ENCODE measurements at regions not wholly inside any gene's neighbourhood (a gene's known extent, or its start where the extent isn't known, plus 50 kb on each side); places are given as distances from the start of the nearest gene placed in this dataset.

DNA sequence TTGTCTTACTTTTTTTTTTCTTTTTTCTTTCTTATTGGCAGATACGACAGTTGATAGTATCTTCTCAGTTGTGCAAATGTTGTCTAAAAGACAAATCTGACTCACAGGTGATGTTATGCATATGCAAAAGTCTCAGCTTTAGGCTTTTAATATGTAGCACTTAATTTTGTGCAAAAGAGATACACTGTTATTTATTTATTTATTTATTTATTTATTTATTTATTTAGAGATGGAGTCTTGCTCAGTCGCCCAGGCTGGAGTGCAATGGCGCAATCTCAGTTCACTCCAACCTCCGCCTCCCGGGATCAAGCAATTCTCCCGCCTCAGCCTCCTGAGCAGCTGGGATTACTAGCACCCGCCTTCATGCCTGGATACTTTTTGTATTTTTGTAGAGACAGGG lies 383.9 kb upstream of the PCDH9 start:
- peaks cover 7% of the 10 kb centered on the region for H3K4me1 Mint-ChIP-seq (ENCODE audit: low read depth)
- no peaks in the 10 kb centered on the region for H3K36me3 Mint-ChIP-seq (ENCODE audit: low read depth)
- no peak for DNase-seq (ENCODE audit: low spot score)
- H3K4me3 Mint-ChIP-seq (ENCODE audit: unreplicated experiment): no peak overlapping the region
- no peak overlapping the region for H3K27ac Mint-ChIP-seq (ENCODE audit: unreplicated experiment)
- no peaks in the 10 kb centered on the region for H3K9me3 Mint-ChIP-seq (ENCODE audit: low read depth)
- TF ChIP-seq, protein P1, sequence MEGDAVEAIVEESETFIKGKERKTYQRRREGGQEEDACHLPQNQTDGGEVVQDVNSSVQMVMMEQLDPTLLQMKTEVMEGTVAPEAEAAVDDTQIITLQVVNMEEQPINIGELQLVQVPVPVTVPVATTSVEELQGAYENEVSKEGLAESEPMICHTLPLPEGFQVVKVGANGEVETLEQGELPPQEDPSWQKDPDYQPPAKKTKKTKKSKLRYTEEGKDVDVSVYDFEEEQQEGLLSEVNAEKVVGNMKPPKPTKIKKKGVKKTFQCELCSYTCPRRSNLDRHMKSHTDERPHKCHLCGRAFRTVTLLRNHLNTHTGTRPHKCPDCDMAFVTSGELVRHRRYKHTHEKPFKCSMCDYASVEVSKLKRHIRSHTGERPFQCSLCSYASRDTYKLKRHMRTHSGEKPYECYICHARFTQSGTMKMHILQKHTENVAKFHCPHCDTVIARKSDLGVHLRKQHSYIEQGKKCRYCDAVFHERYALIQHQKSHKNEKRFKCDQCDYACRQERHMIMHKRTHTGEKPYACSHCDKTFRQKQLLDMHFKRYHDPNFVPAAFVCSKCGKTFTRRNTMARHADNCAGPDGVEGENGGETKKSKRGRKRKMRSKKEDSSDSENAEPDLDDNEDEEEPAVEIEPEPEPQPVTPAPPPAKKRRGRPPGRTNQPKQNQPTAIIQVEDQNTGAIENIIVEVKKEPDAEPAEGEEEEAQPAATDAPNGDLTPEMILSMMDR (IDR thresholded peaks at IDR 0.05): no peak
- no peaks in the 10 kb centered on the region for H3K27me3 Mint-ChIP-seq (ENCODE audit: low read depth)

DNA sequence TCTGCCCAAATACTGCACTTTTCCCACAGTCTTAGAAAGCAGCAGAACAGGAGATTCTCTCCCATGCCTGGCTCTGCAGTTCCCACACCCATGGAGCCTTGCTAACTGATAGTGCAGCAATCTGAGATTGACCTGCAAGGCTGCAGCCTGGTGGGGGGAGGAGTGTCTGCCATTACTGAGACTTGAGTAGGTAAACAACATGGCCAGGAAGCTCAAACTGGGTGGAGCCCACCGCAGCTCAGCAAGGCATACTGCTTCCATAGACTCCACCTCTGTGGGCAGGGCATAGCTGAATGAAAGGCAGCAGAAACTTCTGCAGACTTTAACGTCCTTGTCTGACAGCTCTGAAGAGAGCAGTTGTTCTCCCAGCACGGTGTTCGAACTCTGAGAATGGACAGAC lies 358.5 kb upstream of the PCDH9 start:
- DNase-seq (ENCODE audit: low spot score): peak; percentile 42
- peaks cover 1% of the 10 kb centered on the region for H3K36me3 Mint-ChIP-seq (ENCODE audit: low read depth)
- H3K27ac Mint-ChIP-seq (ENCODE audit: unreplicated experiment): no peak overlapping the region
- peaks cover 5% of the 10 kb centered on the region for H3K4me1 Mint-ChIP-seq (ENCODE audit: low read depth)
- no peak overlapping the region for H3K4me3 Mint-ChIP-seq (ENCODE audit: unreplicated experiment)
- H3K9me3 Mint-ChIP-seq (ENCODE audit: low read depth): peaks cover 17% of the 10 kb centered on the region
- TF ChIP-seq, protein P1 (IDR thresholded peaks at IDR 0.05): no peak
- H3K27me3 Mint-ChIP-seq (ENCODE audit: low read depth): peaks cover 2% of the 10 kb centered on the region

DNA sequence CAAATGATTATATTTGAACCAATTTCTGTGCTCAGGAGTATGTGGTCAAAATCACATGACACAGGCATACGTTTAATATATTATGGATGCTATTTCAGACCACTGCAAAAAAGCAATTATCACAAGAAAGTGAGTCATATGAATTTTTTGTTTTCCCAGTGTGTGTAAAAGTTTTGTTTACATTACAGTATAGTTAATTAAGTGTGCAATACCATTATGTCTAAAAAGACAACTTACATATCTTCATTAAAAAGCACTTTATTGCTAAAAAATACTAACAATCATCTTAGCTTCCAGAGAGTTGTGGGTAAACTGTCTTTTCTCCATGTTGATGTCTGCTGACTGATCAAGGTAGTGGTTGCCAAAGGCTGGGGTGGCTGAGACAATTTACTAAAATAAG lies 347.2 kb upstream of the PCDH9 start:
- Mint-ChIP-seq H3K9me3 (ENCODE audit: low read depth) (peaks cover 16% of the 10 kb centered on the region), H3K4me3 (ENCODE audit: unreplicated experiment) (no peak overlapping the region), H3K36me3 (ENCODE audit: low read depth) (no peaks in the 10 kb centered on the region), H3K4me1 (ENCODE audit: low read depth) (peaks cover 8% of the 10 kb centered on the region), H3K27ac (ENCODE audit: unreplicated experiment) (no peak overlapping the region), H3K27me3 (ENCODE audit: low read depth) (no peaks in the 10 kb centered on the region)
- TF ChIP-seq, protein P1 (IDR thresholded peaks at IDR 0.05): no peak
- DNase-seq (ENCODE audit: low spot score): no peak

DNA sequence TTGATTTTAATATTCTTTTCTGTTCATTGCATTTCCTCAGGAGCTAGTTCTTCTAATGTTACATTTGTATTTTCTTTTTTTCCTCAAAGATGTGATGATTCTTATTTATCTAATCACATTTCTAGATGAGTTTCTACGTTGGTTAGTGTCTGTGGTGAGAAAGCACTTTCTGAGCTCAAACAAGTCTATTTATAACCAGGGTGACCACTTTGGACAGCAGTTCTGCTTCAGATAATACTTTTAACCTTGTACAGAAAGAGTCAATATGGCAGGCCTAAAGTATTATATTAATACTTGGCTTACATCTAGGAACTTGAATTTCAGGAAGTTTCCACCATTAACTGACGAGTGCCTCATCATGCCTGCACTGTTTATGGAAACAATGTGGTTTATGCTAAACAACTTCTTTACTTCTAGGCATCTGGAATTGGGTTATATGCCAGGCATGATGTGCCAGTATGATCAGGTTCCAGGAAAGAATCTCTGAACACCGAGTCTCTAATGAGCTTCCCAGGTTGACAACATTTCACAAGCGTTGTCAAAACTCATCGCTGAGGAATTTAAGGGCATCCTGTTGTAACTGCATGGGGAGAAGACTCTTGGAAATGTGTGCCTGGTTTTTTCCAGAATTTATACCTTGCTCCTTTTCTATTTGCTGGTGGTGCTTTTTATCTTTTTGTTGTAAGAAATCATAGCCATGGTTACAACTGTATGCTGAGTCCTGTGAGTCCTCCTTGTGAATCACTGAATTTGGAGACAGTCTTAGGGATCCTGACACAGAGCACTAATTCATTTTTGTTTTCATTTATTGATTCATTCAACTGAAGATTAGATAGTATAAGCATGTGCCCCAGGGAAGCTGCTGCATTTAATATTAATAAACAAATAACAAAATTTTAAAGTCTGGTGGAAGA lies 344.4 kb upstream of the PCDH9 start:
- Mint-ChIP-seq H3K4me3 (ENCODE audit: unreplicated experiment) (no peak overlapping the region), H3K4me1 (ENCODE audit: low read depth) (peaks cover 8% of the 10 kb centered on the region), H3K9me3 (ENCODE audit: low read depth) (peaks cover 16% of the 10 kb centered on the region), H3K36me3 (ENCODE audit: low read depth) (no peaks in the 10 kb centered on the region), H3K27ac (ENCODE audit: unreplicated experiment) (no peak overlapping the region), H3K27me3 (ENCODE audit: low read depth) (no peaks in the 10 kb centered on the region)
- TF ChIP-seq, protein P1 (IDR thresholded peaks at IDR 0.05): no peak
- DNase-seq (ENCODE audit: low spot score): no peak

DNA sequence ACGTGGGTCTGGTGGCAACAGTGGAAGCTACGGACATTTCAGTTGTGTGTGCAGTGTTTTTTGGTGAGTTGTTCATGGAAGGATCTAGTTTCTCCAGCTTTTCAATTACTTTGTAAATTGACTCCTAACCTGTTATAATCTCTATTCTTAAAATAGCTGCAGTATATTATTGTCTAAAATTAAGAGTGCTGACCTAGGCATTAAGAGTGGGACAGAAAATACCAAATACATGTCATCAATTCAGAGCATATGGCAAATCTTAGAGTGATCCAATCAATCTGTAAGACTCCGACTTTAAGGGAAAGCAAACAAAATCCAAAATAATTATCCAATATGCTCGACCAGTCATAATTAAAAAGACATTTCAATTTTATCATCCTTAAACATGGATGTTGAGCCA lies 338.1 kb upstream of the PCDH9 start:
- TF ChIP-seq, protein P1 (IDR thresholded peaks at IDR 0.05): no peak
- Mint-ChIP-seq H3K27ac (ENCODE audit: unreplicated experiment) (no peak overlapping the region), H3K4me1 (ENCODE audit: low read depth) (no peaks in the 10 kb centered on the region), H3K9me3 (ENCODE audit: low read depth) (no peaks in the 10 kb centered on the region), H3K36me3 (ENCODE audit: low read depth) (no peaks in the 10 kb centered on the region), H3K4me3 (ENCODE audit: unreplicated experiment) (no peak overlapping the region), H3K27me3 (ENCODE audit: low read depth) (no peaks in the 10 kb centered on the region)
- no peak for DNase-seq (ENCODE audit: low spot score)
